AG09309 (cell line): ENCODE measurements at regions not wholly inside any gene's neighbourhood (a gene's known extent, or its start where the extent isn't known, plus 50 kb on each side); places are given as distances from the start of the nearest gene placed in this dataset.

ENCODE experiments used
- DNase-seq: peaks from one replicate; pipeline ENCODE4 v3.0.0-alpha.2; 2010; ENCODE audit warnings: low read depth
- H3K4me3 ChIP-seq: 2 replicates; pipeline ENCODE4 v1.5.1; 2011; ENCODE audit warnings: mild to moderate bottlenecking, low read depth, low read length, moderate library complexity; ENCODE audit not compliant: control insufficient read depth
- CTCF ChIP-seq: IDR thresholded peaks from 2 replicates; pipeline ENCODE4 v1.5.1; 2011; ENCODE audit warnings: mild to moderate bottlenecking, low read depth, low read length, inconsistent platforms; ENCODE audit not compliant: insufficient read depth, control insufficient read depth; ENCODE audit errors: missing control alignments

GRCh38 chr6:155779456-155779855 lies 323.8 kb upstream of the NOX3 start:
- H3K4me3 ChIP-seq, result no peak overlapping the region
- no peak for TF ChIP-seq CTCF
- no peak for DNase-seq

- H3K4me3 ChIP-seq, result no peak overlapping the region
- no peak for TF ChIP-seq CTCF
- DNase-seq, result no peak
These were observed 322.7 kb upstream of the NOX3 start for GRCh38 chr6:155778336-155778735.

GRCh38 chr6:155771822-155772221 lies 316.2 kb upstream of the NOX3 start:
- H3K4me3 ChIP-seq, result no peak overlapping the region
- no peak for TF ChIP-seq CTCF
- no peak for DNase-seq

GRCh38 chr6:155770856-155771255 lies 315.2 kb upstream of the NOX3 start:
- no peak for TF ChIP-seq CTCF
- DNase-seq, result no peak
- H3K4me3 ChIP-seq, result no peak overlapping the region

GRCh38 chr6:155770313-155770712 lies 314.7 kb upstream of the NOX3 start:
- TF ChIP-seq CTCF, result no peak
- DNase-seq, result no peak
- no peak overlapping the region for H3K4me3 ChIP-seq

- no peak for DNase-seq
- H3K4me3 ChIP-seq, result no peak overlapping the region
- TF ChIP-seq CTCF, result no peak
These were observed 309.9 kb upstream of the NOX3 start for GRCh38 chr6:155765275-155766194.
